Heart left ventricle (tissue), 16 donors: ENCODE measurements at regions not wholly inside any gene's neighbourhood (a gene's known extent, or its start where the extent isn't known, plus 50 kb on each side); places are given as distances from the start of the nearest gene placed in this dataset.

Experiments used
- ATAC-seq, 4 donors: fragments of 200-7000 bp; cut with Tn5 transposase; one replicate each; pipeline ENCODE4 v1.9.1; 2020 to 2022; ENCODE audit warnings: moderate library complexity in 4 of 4, mild to moderate bottlenecking in 3 of 4, moderate number of reproducible peaks in 1 of 4
- DNase-seq, 5 donors: peaks; one replicate each; pipeline ENCODE4 v3.0.0-alpha.2; 2020
- H3K27ac ChIP-seq, 12 donors: fragments of 200-600 bp; sonication (generic) in 4 of 12; one replicate each; pipeline versions ENCODE4 v1.5.0 to v1.8.0; 2016 to 2022; ENCODE audit warnings: mild to moderate bottlenecking in 2 of 12
- H3K27me3 ChIP-seq, 9 donors: fragments of 200-600 bp; sonication (generic) in 2 of 9; one replicate each; pipeline versions ENCODE4 v1.5.1 to v1.8.0; 2016 to 2022; ENCODE audit warnings: mild to moderate bottlenecking in 3 of 9
- H3K36me3 ChIP-seq, 9 donors: fragments of 200-600 bp; sonication (generic) in 2 of 9; one replicate each; pipeline versions ENCODE4 v1.5.0 to v1.8.0; 2018 to 2022; ENCODE audit warnings: mild to moderate bottlenecking in 2 of 9
- H3K4me1 ChIP-seq, 12 donors: fragments of 200-600 bp; sonication (generic) in 4 of 12; one replicate each; pipeline versions ENCODE4 v1.5.0 to v1.8.0; 2016 to 2022; ENCODE audit warnings: mild to moderate bottlenecking in 3 of 12
- H3K4me3 ChIP-seq, 12 donors: fragments of 200-600 bp; sonication (generic) in 4 of 12; one replicate each; pipeline versions ENCODE4 v1.5.0 to v1.8.0; 2017 to 2022; ENCODE audit warnings: mild to moderate bottlenecking in 9 of 12, moderate library complexity in 4 of 12
- H3K9me3 ChIP-seq, 12 donors: fragments of 200-600 bp; sonication (generic) in 4 of 12; one replicate each; pipeline versions ENCODE4 v1.5.0 to v1.8.0; 2016 to 2022; ENCODE audit warnings: mild to moderate bottlenecking in 1 of 12
- POLR2A ChIP-seq, 2 donors: fragments of 450-650 bp; IDR thresholded peaks; one replicate each; pipeline ENCODE4 v1.6.1; 2017; ENCODE audit warnings: antibody characterized with exemption in 2 of 2, mild to moderate bottlenecking in 2 of 2, moderate library complexity in 2 of 2
- WGBS, 4 donors: extraction: QIAGEN DNeasy Blood & Tissue Kit in 2 of 4; methylation state at CpG; one replicate each; pipeline versions ENCODE4 v1.1.5 to v1.1.7; 2013 to 2018; 5-methylcytosine and 5-hydroxymethylcytosine counted together
- intact Hi-C, 10 donors: fragments of 100-400 bp; cut with DNase I; formaldehyde crosslinking; loops; one replicate each; pipeline versions ENCODE4 v1.11.1 to v1.14.2; 2022
- TF ChIP-seq, protein P1 (sequence below), 12 donors: fragments of 200-600 bp; sonication (generic) in 4 of 12; IDR thresholded peaks; one replicate each; pipeline versions ENCODE4 v1.5.0 to v1.8.0; 2018 to 2022; ENCODE audit warnings: antibody characterized with exemption in 12 of 12, mild to moderate bottlenecking in 5 of 12
- donor health status: ischemic (EF 13 %, LVEDD 7.1; RV severe dilation, severe dysfunction).
- donor health status: healthy with polysubstance abuse.
- donor health status: DM: no; HTN: yes; CAD: no.
- donor health status: DM: no; HTN: no; CAD: no.
- donor health status: ischemic (EF 25% LVEDD 6.9; RV normal size, moderate dysfunction).
- donor health status: ischemic (EF 25% LVEDD 5.7; RV mildly dilated, moderate dysfunction).
- donor health status: healthy.
- donor health status: DM: yes; HTN: yes; CAD: no.
- donor health status: ischemic (EF 35%, LVEDD 5.7; RV mildly dilated, moderate dysfunction).
- donor health status: nonischemic (EF 11% LVEDD 7.7; RV severe dilation, severe dysfunction).
- donor health status: DM: yes; HTN: yes; CAD: no.
- donor health status: PGD.
- donor health status: ischemic (EF 29% LVEDD 5.4; RV normal size, mild dysfunction).
- donor health status: nonischemic (EF 23%, LVEDD 6.1; RV moderate dilation, normal function).

GRCh38 chr11:127737499-127737898 is 736.9 kb upstream of the KIRREL3 start:
- TF ChIP-seq POLR2A (IDR thresholded peaks at IDR 0.05) = no peak
- TF ChIP-seq, protein P1, sequence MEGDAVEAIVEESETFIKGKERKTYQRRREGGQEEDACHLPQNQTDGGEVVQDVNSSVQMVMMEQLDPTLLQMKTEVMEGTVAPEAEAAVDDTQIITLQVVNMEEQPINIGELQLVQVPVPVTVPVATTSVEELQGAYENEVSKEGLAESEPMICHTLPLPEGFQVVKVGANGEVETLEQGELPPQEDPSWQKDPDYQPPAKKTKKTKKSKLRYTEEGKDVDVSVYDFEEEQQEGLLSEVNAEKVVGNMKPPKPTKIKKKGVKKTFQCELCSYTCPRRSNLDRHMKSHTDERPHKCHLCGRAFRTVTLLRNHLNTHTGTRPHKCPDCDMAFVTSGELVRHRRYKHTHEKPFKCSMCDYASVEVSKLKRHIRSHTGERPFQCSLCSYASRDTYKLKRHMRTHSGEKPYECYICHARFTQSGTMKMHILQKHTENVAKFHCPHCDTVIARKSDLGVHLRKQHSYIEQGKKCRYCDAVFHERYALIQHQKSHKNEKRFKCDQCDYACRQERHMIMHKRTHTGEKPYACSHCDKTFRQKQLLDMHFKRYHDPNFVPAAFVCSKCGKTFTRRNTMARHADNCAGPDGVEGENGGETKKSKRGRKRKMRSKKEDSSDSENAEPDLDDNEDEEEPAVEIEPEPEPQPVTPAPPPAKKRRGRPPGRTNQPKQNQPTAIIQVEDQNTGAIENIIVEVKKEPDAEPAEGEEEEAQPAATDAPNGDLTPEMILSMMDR (IDR thresholded peaks at IDR 0.05) = peak in 1 of 12 donors; percentile 0
- no peak for DNase-seq
- peaks cover 0 to 4% (median 0%) of the 10 kb centered on the region in 12 donors for H3K4me1 ChIP-seq
- no peaks in the 10 kb centered on the region for H3K36me3 ChIP-seq
- 46 to 60% (median 50%) methylated on average over 2 of the region's 2 CpGs for WGBS, 4 donors
- ATAC-seq = no peak
- no peaks in the 10 kb centered on the region for H3K27me3 ChIP-seq
- intact Hi-C loops = no loop called here
- H3K4me3 ChIP-seq = no peak overlapping the region
- no peaks in the 10 kb centered on the region for H3K9me3 ChIP-seq
- H3K27ac ChIP-seq = peak overlapping the region in 1 of 12 donors; percentile 4

DNA sequence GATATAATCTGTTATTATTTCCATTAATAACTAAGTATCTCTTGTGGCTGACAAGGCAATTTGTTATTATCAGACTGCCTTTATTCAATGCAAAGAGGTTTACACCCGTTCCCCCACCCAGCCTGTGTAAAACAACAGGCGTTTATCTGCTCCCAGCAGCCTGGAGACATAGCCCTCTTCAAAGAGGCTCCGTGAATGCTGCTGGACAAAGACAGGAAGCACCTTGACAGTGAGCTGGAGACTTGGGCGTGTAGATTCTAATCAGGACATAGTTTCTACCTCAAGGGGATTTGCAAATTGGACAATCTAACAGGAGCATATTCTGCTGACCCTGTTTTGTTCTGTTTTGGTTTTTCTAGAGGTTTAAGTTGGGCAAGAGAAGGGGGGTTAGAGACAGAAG is 733.0 kb upstream of the KIRREL3 start:
- H3K36me3 ChIP-seq = no peaks in the 10 kb centered on the region
- ATAC-seq = peak; percentile 77 to 94 (median 86)
- no peak overlapping the region for H3K4me3 ChIP-seq
- H3K4me1 ChIP-seq = peaks cover 0 to 4% (median 0%) of the 10 kb centered on the region in 12 donors
- H3K27me3 ChIP-seq = no peaks in the 10 kb centered on the region
- WGBS, 4 donors = 5 to 11% (median 8%) methylated on average over 4 of the region's 4 CpGs
- peak overlapping the region in 4 of 12 donors; percentile 6 to 42 (median 19) for H3K27ac ChIP-seq
- H3K9me3 ChIP-seq = no peaks in the 10 kb centered on the region
- peak in 4 of 5 donors; percentile 31 to 57 (median 54) for DNase-seq
- TF ChIP-seq, protein P1 (IDR thresholded peaks at IDR 0.05) = no peak
- TF ChIP-seq POLR2A (IDR thresholded peaks at IDR 0.05) = no peak
- intact Hi-C loops = no loop called here

DNA sequence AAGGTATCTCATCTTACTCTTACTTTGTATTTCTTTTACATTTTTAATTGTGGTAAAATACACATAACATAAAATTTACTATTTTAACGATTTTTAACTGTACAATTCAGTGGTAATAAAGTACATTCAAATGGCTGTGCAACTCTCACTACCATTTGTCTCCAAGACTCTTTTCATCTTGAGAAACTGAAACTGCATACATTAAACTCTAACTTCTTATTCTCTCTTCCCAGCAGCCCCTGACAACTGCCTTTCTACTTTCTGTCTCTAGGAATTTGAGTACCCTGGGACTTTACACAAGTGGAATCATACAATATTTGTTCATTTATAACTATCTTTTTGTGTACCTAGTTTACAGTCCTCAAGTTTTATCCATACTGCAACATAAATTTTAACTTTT is 725.8 kb upstream of the KIRREL3 start:
- DNase-seq (no peak), ATAC-seq (no peak)
- Histone ChIP-seq H3K27ac (no peak overlapping the region), H3K4me3 (no peak overlapping the region), H3K4me1 (no peaks in the 10 kb centered on the region), H3K27me3 (no peaks in the 10 kb centered on the region), H3K9me3 (peaks cover 0 to 4% (median 0%) of the 10 kb centered on the region in 12 donors), H3K36me3 (no peaks in the 10 kb centered on the region)
- 47 to 62% (median 47%) methylated on average over 1 of the region's 1 CpG for WGBS, 4 donors
- intact Hi-C loops = no loop called here
- TF ChIP-seq, protein P1 (IDR thresholded peaks at IDR 0.05) = no peak
- no peak for TF ChIP-seq POLR2A (IDR thresholded peaks at IDR 0.05)

DNA sequence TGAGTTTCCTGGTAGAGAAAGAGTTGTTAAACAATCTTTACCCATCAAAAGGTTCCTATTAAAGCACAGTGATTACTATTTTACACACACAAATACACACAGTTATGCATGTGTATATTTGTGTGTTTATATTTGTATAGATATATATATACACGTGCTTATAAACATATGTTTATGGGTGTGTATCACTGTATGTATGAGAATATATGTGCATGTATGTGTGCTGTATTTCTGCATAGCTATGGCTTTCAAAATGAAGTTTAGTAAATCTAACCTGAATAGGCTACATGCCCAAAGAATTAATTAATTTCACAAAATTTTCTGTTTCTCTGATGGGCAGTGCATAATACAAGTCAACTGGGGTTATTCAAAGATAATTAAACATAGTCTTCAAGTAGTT is 723.1 kb upstream of the KIRREL3 start:
- H3K9me3 ChIP-seq = peaks cover 0 to 4% (median 0%) of the 10 kb centered on the region in 12 donors
- DNase-seq = no peak
- 73 to 80% (median 79%) methylated on average over 1 of the region's 1 CpG for WGBS, 4 donors
- TF ChIP-seq POLR2A (IDR thresholded peaks at IDR 0.05) = no peak
- TF ChIP-seq, protein P1 (IDR thresholded peaks at IDR 0.05) = no peak
- H3K4me3 ChIP-seq = no peak overlapping the region
- no peak overlapping the region for H3K27ac ChIP-seq
- intact Hi-C loops = no loop called here
- no peaks in the 10 kb centered on the region for H3K27me3 ChIP-seq
- no peaks in the 10 kb centered on the region for H3K4me1 ChIP-seq
- no peaks in the 10 kb centered on the region for H3K36me3 ChIP-seq
- ATAC-seq = no peak
